ENCODE measurements at regions not wholly inside any gene's neighbourhood (a gene's known extent, or its start where the extent isn't known, plus 50 kb on each side); places are given as distances from the start of the nearest gene placed in this dataset.

GRCh38 chr9:103999375-104000062 lies 94.6 kb upstream of the SMC2 start:
- TF ChIP-seq, protein P1, sequence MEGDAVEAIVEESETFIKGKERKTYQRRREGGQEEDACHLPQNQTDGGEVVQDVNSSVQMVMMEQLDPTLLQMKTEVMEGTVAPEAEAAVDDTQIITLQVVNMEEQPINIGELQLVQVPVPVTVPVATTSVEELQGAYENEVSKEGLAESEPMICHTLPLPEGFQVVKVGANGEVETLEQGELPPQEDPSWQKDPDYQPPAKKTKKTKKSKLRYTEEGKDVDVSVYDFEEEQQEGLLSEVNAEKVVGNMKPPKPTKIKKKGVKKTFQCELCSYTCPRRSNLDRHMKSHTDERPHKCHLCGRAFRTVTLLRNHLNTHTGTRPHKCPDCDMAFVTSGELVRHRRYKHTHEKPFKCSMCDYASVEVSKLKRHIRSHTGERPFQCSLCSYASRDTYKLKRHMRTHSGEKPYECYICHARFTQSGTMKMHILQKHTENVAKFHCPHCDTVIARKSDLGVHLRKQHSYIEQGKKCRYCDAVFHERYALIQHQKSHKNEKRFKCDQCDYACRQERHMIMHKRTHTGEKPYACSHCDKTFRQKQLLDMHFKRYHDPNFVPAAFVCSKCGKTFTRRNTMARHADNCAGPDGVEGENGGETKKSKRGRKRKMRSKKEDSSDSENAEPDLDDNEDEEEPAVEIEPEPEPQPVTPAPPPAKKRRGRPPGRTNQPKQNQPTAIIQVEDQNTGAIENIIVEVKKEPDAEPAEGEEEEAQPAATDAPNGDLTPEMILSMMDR (optimal IDR thresholded peaks at IDR 0.05 in 1 of 3, IDR thresholded peaks at IDR 0.05 in 1 of 3, conservative IDR thresholded peaks at IDR 0.05 in 1 of 3; ENCODE audit: extremely low read depth in 1 of 3, insufficient read depth in 2 of 3, low read length in 3 of 3): no peak
- TF ChIP-seq EZH2 (IDR thresholded peaks at IDR 0.05; ENCODE audit: low read length): no peak

Data from keratinocyte (primary cell).